Liver (tissue), 8 donors: ENCODE measurements at regions not wholly inside any gene's neighbourhood (a gene's known extent, or its start where the extent isn't known, plus 50 kb on each side); places are given as distances from the start of the nearest gene placed in this dataset.

ENCODE experiments used
- DNase-seq: peaks from one replicate; pipeline ENCODE4 v3.0.0-alpha.2; 2017; ENCODE audit warnings: low spot score
- H3K27ac ChIP-seq, 2 donors: one replicate each; pipeline ENCODE4 v1.7.0; 2013; ENCODE audit warnings: inconsistent platforms in 2 of 2, low read length in 2 of 2, control low read depth in 1 of 2, low read depth in 1 of 2, mild to moderate bottlenecking in 1 of 2
- H3K27me3 ChIP-seq, 4 donors: one replicate each; pipeline versions ENCODE4 v1.6.1 to v1.7.0; 2013; ENCODE audit warnings: low read length in 3 of 4, inconsistent platforms in 1 of 4, mild to moderate bottlenecking in 1 of 4, moderate library complexity in 1 of 4; ENCODE audit not compliant: control insufficient read depth in 4 of 4, insufficient read depth in 4 of 4
- H3K36me3 ChIP-seq, 4 donors: one replicate each; pipeline versions ENCODE4 v1.6.1 to v1.7.0; 2013; ENCODE audit warnings: low read length in 3 of 4, mild to moderate bottlenecking in 3 of 4, low read depth in 1 of 4, moderate library complexity in 1 of 4; ENCODE audit not compliant: control insufficient read depth in 4 of 4, insufficient read depth in 3 of 4
- H3K4me1 ChIP-seq, 4 donors: one replicate each; pipeline versions ENCODE4 v1.6.1 to v1.7.0; 2013; ENCODE audit warnings: low read length in 3 of 4, mild to moderate bottlenecking in 3 of 4, moderate library complexity in 1 of 4; ENCODE audit not compliant: control insufficient read depth in 4 of 4, insufficient read depth in 4 of 4
- H3K4me3 ChIP-seq, 3 donors: one replicate each; pipeline versions ENCODE4 v1.6.1 to v1.7.0; 2013; ENCODE audit warnings: low read length in 3 of 3, control low read depth in 1 of 3, low read depth in 1 of 3, mild to moderate bottlenecking in 1 of 3
- H3K9ac ChIP-seq, 2 donors: one replicate each; pipeline ENCODE4 v1.7.0; 2013; ENCODE audit warnings: low read length in 2 of 2, mild to moderate bottlenecking in 2 of 2, moderate library complexity in 2 of 2, control low read depth in 1 of 2, low read depth in 1 of 2
- H3K9me3 ChIP-seq, 4 donors: one replicate each; pipeline versions ENCODE4 v1.6.1 to v1.7.0; 2013; ENCODE audit warnings: low read length in 3 of 4; ENCODE audit not compliant: control insufficient read depth in 4 of 4
- FOXA1 ChIP-seq: IDR thresholded peaks from 2 replicates; pipeline ENCODE4 v1.6.1; 2016; ENCODE audit warnings: antibody characterized with exemption
- GABPA ChIP-seq, 2 donors: IDR thresholded peaks in 1 of 2; conservative IDR thresholded peaks in 1 of 2; 2 replicates each; pipeline ENCODE4 v1.6.1; 2016; ENCODE audit warnings: antibody characterized with exemption in 2 of 2, mild to moderate bottlenecking in 1 of 2, moderate library complexity in 1 of 2
- HNF4A ChIP-seq, 2 donors: conservative IDR thresholded peaks; 2 replicates each; pipeline ENCODE4 v1.6.1; 2016; ENCODE audit warnings: antibody characterized with exemption in 2 of 2, mild to moderate bottlenecking in 2 of 2
- HNF4G ChIP-seq: IDR thresholded peaks from 2 replicates; pipeline ENCODE4 v1.6.1; 2016; ENCODE audit warnings: antibody characterized with exemption
- RAD21 ChIP-seq, 2 donors: IDR thresholded peaks; 2 replicates each; pipeline ENCODE4 v1.6.1; 2016; ENCODE audit warnings: antibody characterized with exemption in 2 of 2, mild to moderate bottlenecking in 2 of 2
- RXRA ChIP-seq, 2 donors: IDR thresholded peaks; 2 replicates each; pipeline ENCODE4 v1.6.1; 2017 to 2018; ENCODE audit warnings: antibody characterized with exemption in 2 of 2, mild to moderate bottlenecking in 1 of 2
- SP1 ChIP-seq: IDR thresholded peaks from 2 replicates; pipeline ENCODE4 v1.6.1; 2018; ENCODE audit warnings: antibody characterized with exemption, mild to moderate bottlenecking
- TAF1 ChIP-seq: conservative IDR thresholded peaks from 2 replicates; pipeline ENCODE4 v1.6.1; 2016; ENCODE audit warnings: antibody characterized with exemption, mild to moderate bottlenecking
- YY1 ChIP-seq: IDR thresholded peaks from 2 replicates; pipeline ENCODE4 v1.6.1; 2016; ENCODE audit warnings: antibody characterized with exemption, mild to moderate bottlenecking
- ZBTB33 ChIP-seq: IDR thresholded peaks from 2 replicates; pipeline ENCODE4 v1.6.1; 2016; ENCODE audit warnings: antibody characterized with exemption
- WGBS: extraction: QIAGEN DNeasy Blood & Tissue Kit; methylation state at CpG from one replicate; pipeline ENCODE4 v1.1.7; 2013; 5-methylcytosine and 5-hydroxymethylcytosine counted together
- TF ChIP-seq, protein P1 (sequence below): IDR thresholded peaks from 2 replicates; pipeline ENCODE4 v1.6.1; 2016; ENCODE audit warnings: antibody characterized with exemption, mild to moderate bottlenecking
- TF ChIP-seq, protein P2 (sequence below): fragments of 150-350 bp; IDR thresholded peaks from 2 replicates; pipeline ENCODE4 v1.5.1; 2017; ENCODE audit warnings: improper control_type of control experiment, low read depth, low read length; ENCODE audit not compliant: missing input control
- TF ChIP-seq, protein P3 (sequence below): IDR thresholded peaks from 2 replicates; pipeline ENCODE4 v1.6.1; 2016; ENCODE audit warnings: antibody characterized with exemption
- donor health status: healthy.
- donor health status: healthy.
- donor health status: healthy.
- donor health status: healthy.
- donor health status: healthy.

GRCh38 chr7:3250725-3251124 lies 50.3 kb upstream of the SDK1 start:
- TF ChIP-seq, protein P1, sequence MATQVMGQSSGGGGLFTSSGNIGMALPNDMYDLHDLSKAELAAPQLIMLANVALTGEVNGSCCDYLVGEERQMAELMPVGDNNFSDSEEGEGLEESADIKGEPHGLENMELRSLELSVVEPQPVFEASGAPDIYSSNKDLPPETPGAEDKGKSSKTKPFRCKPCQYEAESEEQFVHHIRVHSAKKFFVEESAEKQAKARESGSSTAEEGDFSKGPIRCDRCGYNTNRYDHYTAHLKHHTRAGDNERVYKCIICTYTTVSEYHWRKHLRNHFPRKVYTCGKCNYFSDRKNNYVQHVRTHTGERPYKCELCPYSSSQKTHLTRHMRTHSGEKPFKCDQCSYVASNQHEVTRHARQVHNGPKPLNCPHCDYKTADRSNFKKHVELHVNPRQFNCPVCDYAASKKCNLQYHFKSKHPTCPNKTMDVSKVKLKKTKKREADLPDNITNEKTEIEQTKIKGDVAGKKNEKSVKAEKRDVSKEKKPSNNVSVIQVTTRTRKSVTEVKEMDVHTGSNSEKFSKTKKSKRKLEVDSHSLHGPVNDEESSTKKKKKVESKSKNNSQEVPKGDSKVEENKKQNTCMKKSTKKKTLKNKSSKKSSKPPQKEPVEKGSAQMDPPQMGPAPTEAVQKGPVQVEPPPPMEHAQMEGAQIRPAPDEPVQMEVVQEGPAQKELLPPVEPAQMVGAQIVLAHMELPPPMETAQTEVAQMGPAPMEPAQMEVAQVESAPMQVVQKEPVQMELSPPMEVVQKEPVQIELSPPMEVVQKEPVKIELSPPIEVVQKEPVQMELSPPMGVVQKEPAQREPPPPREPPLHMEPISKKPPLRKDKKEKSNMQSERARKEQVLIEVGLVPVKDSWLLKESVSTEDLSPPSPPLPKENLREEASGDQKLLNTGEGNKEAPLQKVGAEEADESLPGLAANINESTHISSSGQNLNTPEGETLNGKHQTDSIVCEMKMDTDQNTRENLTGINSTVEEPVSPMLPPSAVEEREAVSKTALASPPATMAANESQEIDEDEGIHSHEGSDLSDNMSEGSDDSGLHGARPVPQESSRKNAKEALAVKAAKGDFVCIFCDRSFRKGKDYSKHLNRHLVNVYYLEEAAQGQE: no peak
- no peak for TF ChIP-seq SP1
- TF ChIP-seq, protein P2, sequence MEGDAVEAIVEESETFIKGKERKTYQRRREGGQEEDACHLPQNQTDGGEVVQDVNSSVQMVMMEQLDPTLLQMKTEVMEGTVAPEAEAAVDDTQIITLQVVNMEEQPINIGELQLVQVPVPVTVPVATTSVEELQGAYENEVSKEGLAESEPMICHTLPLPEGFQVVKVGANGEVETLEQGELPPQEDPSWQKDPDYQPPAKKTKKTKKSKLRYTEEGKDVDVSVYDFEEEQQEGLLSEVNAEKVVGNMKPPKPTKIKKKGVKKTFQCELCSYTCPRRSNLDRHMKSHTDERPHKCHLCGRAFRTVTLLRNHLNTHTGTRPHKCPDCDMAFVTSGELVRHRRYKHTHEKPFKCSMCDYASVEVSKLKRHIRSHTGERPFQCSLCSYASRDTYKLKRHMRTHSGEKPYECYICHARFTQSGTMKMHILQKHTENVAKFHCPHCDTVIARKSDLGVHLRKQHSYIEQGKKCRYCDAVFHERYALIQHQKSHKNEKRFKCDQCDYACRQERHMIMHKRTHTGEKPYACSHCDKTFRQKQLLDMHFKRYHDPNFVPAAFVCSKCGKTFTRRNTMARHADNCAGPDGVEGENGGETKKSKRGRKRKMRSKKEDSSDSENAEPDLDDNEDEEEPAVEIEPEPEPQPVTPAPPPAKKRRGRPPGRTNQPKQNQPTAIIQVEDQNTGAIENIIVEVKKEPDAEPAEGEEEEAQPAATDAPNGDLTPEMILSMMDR: no peak
- TF ChIP-seq RAD21 (IDR thresholded peaks at IDR 0.05): no peak
- TF ChIP-seq HNF4A (conservative IDR thresholded peaks at IDR 0.05): no peak
- TF ChIP-seq FOXA1: no peak
- TF ChIP-seq, protein P3, sequence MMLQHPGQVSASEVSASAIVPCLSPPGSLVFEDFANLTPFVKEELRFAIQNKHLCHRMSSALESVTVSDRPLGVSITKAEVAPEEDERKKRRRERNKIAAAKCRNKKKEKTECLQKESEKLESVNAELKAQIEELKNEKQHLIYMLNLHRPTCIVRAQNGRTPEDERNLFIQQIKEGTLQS: no peak
- no peak for TF ChIP-seq YY1
- TF ChIP-seq GABPA (IDR thresholded peaks at IDR 0.05 in 1 of 2, conservative IDR thresholded peaks at IDR 0.05 in 1 of 2): no peak
- TF ChIP-seq ZBTB33: no peak
- no peak for TF ChIP-seq RXRA (IDR thresholded peaks at IDR 0.05)
- no peak for TF ChIP-seq TAF1
- no peak for TF ChIP-seq HNF4G
- Histone ChIP-seq H3K36me3 (no peaks in the 10 kb centered on the region), H3K4me1 (no peaks in the 10 kb centered on the region), H3K9me3 (no peaks in the 10 kb centered on the region), H3K4me3 (no peak overlapping the region), H3K9ac (no peak overlapping the region), H3K27me3 (no peaks in the 10 kb centered on the region), H3K27ac (no peak overlapping the region)
- WGBS: 81% methylated on average over 5 of the region's 5 CpGs
- DNase-seq: no peak
